ENCODE measurements at regions not wholly inside any gene's neighbourhood (a gene's known extent, or its start where the extent isn't known, plus 50 kb on each side); places are given as distances from the start of the nearest gene placed in this dataset.
"Not testable (repeated sequence)": the region's sequence is repeated elsewhere in the genome, so short reads cannot be mapped to it uniquely, and the experiment has no call there.

- no peak for TF ChIP-seq POLR2A (IDR thresholded peaks at IDR 0.05)
- no peak for TF ChIP-seq CTCF (IDR thresholded peaks at IDR 0.05)
- H3K4me1 ChIP-seq, result no peaks in the 10 kb centered on the region
- no peaks in the 10 kb centered on the region for H3K9me3 ChIP-seq
- no peaks in the 10 kb centered on the region for H3K27me3 ChIP-seq
- no peaks in the 10 kb centered on the region for H3K36me3 ChIP-seq (replicated peaks in 1 of 2; ENCODE audit: insufficient read depth in 1 of 2, low read depth in 2 of 2)
- DNase-seq, result no peak
- ATAC-seq, result no peak
- 84 to 90% methylated on average over 1 of the region's 1 CpG for WGBS, 2 donors
- H3K27ac ChIP-seq, result no peak overlapping the region
- intact Hi-C loops (cut with DNase I), result no loop called here
- no peak overlapping the region for H3K4me3 ChIP-seq
Measured at GRCh38 chr4:155060873-155061272, 147.6 kb upstream of the NPY2R start.

GRCh38 chr4:155062948-155063347 lies 145.5 kb upstream of the NPY2R start:
- no peaks in the 10 kb centered on the region for H3K4me1 ChIP-seq
- ATAC-seq, result no peak
- DNase-seq, result peak in 1 of 4 donors; percentile 7
- no peaks in the 10 kb centered on the region for H3K36me3 ChIP-seq (replicated peaks in 1 of 2; ENCODE audit: insufficient read depth in 1 of 2, low read depth in 2 of 2)
- no peak overlapping the region for H3K27ac ChIP-seq
- H3K4me3 ChIP-seq, result no peak overlapping the region
- no peaks in the 10 kb centered on the region for H3K27me3 ChIP-seq
- TF ChIP-seq POLR2A (IDR thresholded peaks at IDR 0.05) (no peak), CTCF (IDR thresholded peaks at IDR 0.05) (no peak)
- no peaks in the 10 kb centered on the region for H3K9me3 ChIP-seq
- intact Hi-C loops (cut with DNase I), result no loop called here

- H3K4me3 ChIP-seq; H3K36me3 ChIP-seq (replicated peaks in 1 of 2; ENCODE audit: insufficient read depth in 1 of 2, low read depth in 2 of 2); H3K9me3 ChIP-seq; ATAC-seq; H3K4me1 ChIP-seq; H3K27me3 ChIP-seq; H3K27ac ChIP-seq; DNase-seq; intact Hi-C loops (cut with DNase I): not testable (repeated sequence)
- WGBS, 2 donors, result 89% methylated on average over 7 of the region's 7 CpGs
Measured at GRCh38 chr4:155064934-155065333, 143.5 kb upstream of the NPY2R start.

GRCh38 chr4:155066871-155067270 lies 141.6 kb upstream of the NPY2R start:
- Histone ChIP-seq H3K9me3 (no peaks in the 10 kb centered on the region), H3K27ac (no peak overlapping the region), H3K36me3 (replicated peaks in 1 of 2; ENCODE audit: insufficient read depth in 1 of 2, low read depth in 2 of 2) (no peaks in the 10 kb centered on the region), H3K27me3 (no peaks in the 10 kb centered on the region), H3K4me3 (no peak overlapping the region), H3K4me1 (no peaks in the 10 kb centered on the region)
- TF ChIP-seq CTCF (IDR thresholded peaks at IDR 0.05), result no peak
- no peak for TF ChIP-seq POLR2A (IDR thresholded peaks at IDR 0.05)
- intact Hi-C loops (cut with DNase I), result no loop called here
- DNase-seq (no peak), ATAC-seq (no peak)

GRCh38 chr4:155071962-155072361 lies 136.5 kb upstream of the NPY2R start:
- H3K9me3 ChIP-seq, result no peaks in the 10 kb centered on the region
- no peaks in the 10 kb centered on the region for H3K27me3 ChIP-seq
- no peak for ATAC-seq
- intact Hi-C loops (cut with DNase I), result no loop called here
- no peak overlapping the region for H3K27ac ChIP-seq
- no peaks in the 10 kb centered on the region for H3K36me3 ChIP-seq (replicated peaks in 1 of 2; ENCODE audit: insufficient read depth in 1 of 2, low read depth in 2 of 2)
- H3K4me1 ChIP-seq, result peaks cover 7% of the 10 kb centered on the region
- no peak overlapping the region for H3K4me3 ChIP-seq
- no peak for TF ChIP-seq CTCF (IDR thresholded peaks at IDR 0.05)
- TF ChIP-seq POLR2A (IDR thresholded peaks at IDR 0.05), result no peak
- DNase-seq, result no peak
- WGBS, 2 donors, result 93 to 95% methylated on average over 2 of the region's 2 CpGs
